HG03159 (cell line): ENCODE measurements at regions not wholly inside any gene's neighbourhood (a gene's known extent, or its start where the extent isn't known, plus 50 kb on each side); places are given as distances from the start of the nearest gene placed in this dataset.
A peak's percentile ranks its signal among the peaks of the same experiment; 100 is the strongest.
"Not testable (repeated sequence)": the region's sequence is repeated elsewhere in the genome, so short reads cannot be mapped to it uniquely, and the experiment has no call there.

Source experiments
- ATAC-seq: cut with Tn5 transposase; IDR thresholded peaks from one replicate; pipeline ENCODE4 v1.9.1; 2021; ENCODE audit warnings: mild to moderate bottlenecking, moderate library complexity; ENCODE audit not compliant: unreplicated experiment

GRCh38 chr13:21910546-21910945, 239.7 kb downstream of the FGF9 start:
- ATAC-seq, result no peak

GRCh38 chr13:21911646-21912298, 240.9 kb downstream of the FGF9 start:
- ATAC-seq, result no peak

- no peak for ATAC-seq
Observed at GRCh38 chr13:21913010-21913409, 242.1 kb downstream of the FGF9 start.

GRCh38 chr13:21917086-21918015, 246.5 kb downstream of the FGF9 start:
- ATAC-seq, result no peak

GRCh38 chr13:21920802-21921201, 249.9 kb downstream of the FGF9 start:
- ATAC-seq, result not testable (repeated sequence)

- ATAC-seq, result no peak
Observed at GRCh38 chr13:21924958-21925357, 254.1 kb downstream of the FGF9 start.

- no peak for ATAC-seq
Observed at GRCh38 chr13:21925720-21926119, 254.8 kb downstream of the FGF9 start.

GRCh38 chr13:21929400-21929799, 258.5 kb downstream of the FGF9 start:
- ATAC-seq, result no peak

GRCh38 chr13:21930536-21930935, 259.7 kb downstream of the FGF9 start:
- no peak for ATAC-seq

GRCh38 chr13:21932578-21932977, 261.7 kb downstream of the FGF9 start:
- ATAC-seq, result no peak

- no peak for ATAC-seq
Observed at GRCh38 chr13:21932996-21933395, 262.1 kb downstream of the FGF9 start.

- no peak for ATAC-seq
Observed at GRCh38 chr13:21934284-21934683, 263.4 kb downstream of the FGF9 start.

- ATAC-seq, result no peak
Observed at GRCh38 chr13:21936674-21937073, 265.8 kb downstream of the FGF9 start.

- no peak for ATAC-seq
Observed at GRCh38 chr13:21938168-21938567, 267.3 kb downstream of the FGF9 start.

GRCh38 chr13:21938636-21939035, 267.8 kb downstream of the FGF9 start:
- ATAC-seq, result no peak

- no peak for ATAC-seq
Observed at GRCh38 chr13:21942061-21942460, 271.2 kb downstream of the FGF9 start.

GRCh38 chr13:21944610-21945009, 273.7 kb downstream of the FGF9 start:
- no peak for ATAC-seq

- no peak for ATAC-seq
Observed at GRCh38 chr13:21945195-21945594, 274.3 kb downstream of the FGF9 start.

GRCh38 chr13:21946964-21947363, 276.1 kb downstream of the FGF9 start:
- no peak for ATAC-seq

- ATAC-seq, result peak; percentile 79
Observed at GRCh38 chr13:21948769-21949474, 278.0 kb downstream of the FGF9 start.

GRCh38 chr13:21949818-21950429, 279.1 kb downstream of the FGF9 start:
- no peak for ATAC-seq
